Vagina (tissue), 2 donors: ENCODE measurements at regions not wholly inside any gene's neighbourhood (a gene's known extent, or its start where the extent isn't known, plus 50 kb on each side); places are given as distances from the start of the nearest gene placed in this dataset.

Experiments
- CTCF ChIP-seq, 3 experiments: fragments of 450-650 bp in 2 of 3; fragments of 200-600 bp in 1 of 3; sonication (generic) in 1 of 3; IDR thresholded peaks; one replicate each; pipeline ENCODE4 v1.5.1; 2017 to 2019; ENCODE audit warnings: antibody characterized with exemption in 3 of 3, mild to moderate bottlenecking in 2 of 3, moderate library complexity in 2 of 3
- POLR2A ChIP-seq, 2 donors: fragments of 450-650 bp; IDR thresholded peaks; one replicate each; pipeline ENCODE4 v1.6.1; 2017; ENCODE audit warnings: antibody characterized with exemption in 2 of 2, mild to moderate bottlenecking in 2 of 2, moderate library complexity in 2 of 2

DNA sequence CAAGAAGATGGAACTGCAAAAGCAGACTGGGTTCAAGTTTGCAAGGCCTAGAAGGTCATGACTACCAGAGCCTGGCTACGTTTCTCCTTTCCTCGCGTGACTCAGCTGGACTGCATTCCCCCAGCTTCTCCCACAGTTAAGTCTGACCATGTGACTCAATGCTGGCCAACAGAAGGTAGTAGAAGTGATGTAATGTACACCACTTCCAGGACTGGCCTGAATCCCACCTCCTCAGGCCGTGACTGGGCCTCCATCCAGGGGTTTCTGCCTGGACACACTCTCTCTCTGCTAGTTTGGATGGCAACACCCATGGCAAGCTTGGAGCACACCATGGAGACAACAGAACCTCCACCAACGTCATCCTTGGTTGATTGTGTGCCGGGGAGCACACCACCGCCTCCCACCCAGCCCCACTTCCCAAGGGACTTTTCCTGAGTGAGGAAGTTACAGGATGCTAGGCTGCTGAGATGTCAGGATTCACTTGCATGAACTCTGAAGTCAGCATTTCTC lies 112.0 kb upstream of the CDYL start:
- TF ChIP-seq CTCF (IDR thresholded peaks at IDR 0.05) (no peak), POLR2A (IDR thresholded peaks at IDR 0.05) (no peak)
